ENCODE measurements at regions not wholly inside any gene's neighbourhood (a gene's known extent, or its start where the extent isn't known, plus 50 kb on each side); places are given as distances from the start of the nearest gene placed in this dataset.

- no peak for DNase-seq
Measured at GRCh38 chr4:34138385-34138784, 2105.9 kb downstream of the ARAP2 start.

GRCh38 chr4:34139346-34139745, 2105.0 kb downstream of the ARAP2 start:
- DNase-seq, result no peak

GRCh38 chr4:34148322-34148908, 2095.9 kb downstream of the ARAP2 start:
- no peak for DNase-seq

DNA sequence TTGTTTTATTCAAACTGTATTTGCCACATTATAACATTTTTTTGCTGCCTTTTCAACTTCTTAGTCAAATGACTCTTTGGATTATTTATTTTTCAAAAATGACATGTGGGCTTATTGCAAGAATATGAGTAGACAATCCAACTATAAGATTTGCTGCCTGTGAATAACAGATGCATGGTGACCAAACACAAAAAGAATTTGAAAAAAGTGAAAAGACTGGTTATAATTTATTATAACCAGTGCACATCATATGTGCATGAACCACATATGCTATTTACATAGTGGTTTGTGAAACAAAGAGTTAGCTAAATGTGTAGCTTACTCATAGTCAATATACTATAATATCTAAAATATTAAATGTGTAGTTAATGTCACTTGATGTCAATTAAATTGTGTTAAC, 2086.8 kb downstream of the ARAP2 start:
- DNase-seq, result no peak

GRCh38 chr4:34158878-34159277, 2085.4 kb downstream of the ARAP2 start:
- DNase-seq, result no peak

DNA sequence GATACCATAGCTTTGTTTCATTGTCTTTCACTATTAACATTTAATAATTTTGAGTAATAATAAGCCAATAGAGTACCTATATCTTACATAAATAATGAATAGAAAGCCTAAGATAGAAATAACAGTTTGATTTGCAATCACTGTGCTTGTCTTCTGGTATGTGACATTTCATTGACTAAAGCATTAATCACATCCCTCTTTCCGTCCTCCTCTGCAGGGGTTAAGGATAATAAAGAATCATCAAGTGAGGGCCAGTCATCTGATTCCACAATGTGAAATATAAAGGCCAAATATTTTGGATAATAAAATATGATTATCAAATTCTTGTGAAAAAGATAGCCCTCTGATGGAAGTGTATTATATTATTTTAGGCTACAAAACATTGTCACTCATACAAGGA, 2073.4 kb downstream of the ARAP2 start:
- DNase-seq, result no peak

DNA sequence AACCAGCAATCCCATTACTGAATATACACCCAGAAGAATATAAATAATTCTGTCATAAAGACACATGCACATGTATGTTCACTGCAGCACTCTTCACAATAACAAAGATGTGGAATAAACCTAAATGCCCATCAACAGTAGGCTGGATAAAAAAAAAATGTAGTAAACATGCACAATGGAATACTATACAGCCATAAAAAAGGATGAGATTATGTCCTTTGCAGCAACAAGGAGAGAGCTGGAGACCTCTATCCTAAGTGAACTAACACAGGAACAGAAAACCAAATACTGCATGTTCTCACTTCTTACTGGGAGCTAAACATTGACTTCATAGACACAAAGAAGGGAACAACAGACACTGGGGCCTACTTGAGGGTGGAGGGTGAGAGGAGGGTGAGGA, 2067.7 kb downstream of the ARAP2 start:
- no peak for DNase-seq

DNA sequence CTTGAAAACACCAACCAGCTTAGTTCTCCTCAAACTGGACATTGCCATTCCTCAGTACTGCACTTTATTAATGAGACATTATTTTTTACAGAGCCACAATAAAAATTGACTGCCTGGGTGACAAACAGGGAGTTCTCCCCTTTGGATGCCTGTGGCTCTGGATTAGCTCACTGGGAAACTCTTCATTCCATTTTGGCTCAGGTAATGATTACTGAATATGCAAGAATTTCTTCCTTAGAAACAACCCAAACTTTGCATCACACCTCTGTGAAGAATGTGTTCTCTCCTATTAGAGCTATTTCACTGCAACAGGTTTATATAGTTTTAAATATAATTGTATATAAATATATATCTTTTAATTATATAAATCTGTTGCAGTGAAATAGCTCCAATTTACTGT, 2065.8 kb downstream of the ARAP2 start:
- no peak for DNase-seq

- DNase-seq, result no peak
Measured at GRCh38 chr4:34181311-34181841, 2062.9 kb downstream of the ARAP2 start.

- no peak for DNase-seq
Measured at GRCh38 chr4:34181891-34182290, 2062.4 kb downstream of the ARAP2 start.

- no peak for DNase-seq
Measured at GRCh38 chr4:34182306-34182705, 2062.0 kb downstream of the ARAP2 start.

GRCh38 chr4:34183926-34184325, 2060.4 kb downstream of the ARAP2 start:
- no peak for DNase-seq

GRCh38 chr4:34187056-34187455, 2057.3 kb downstream of the ARAP2 start:
- no peak for DNase-seq

DNA sequence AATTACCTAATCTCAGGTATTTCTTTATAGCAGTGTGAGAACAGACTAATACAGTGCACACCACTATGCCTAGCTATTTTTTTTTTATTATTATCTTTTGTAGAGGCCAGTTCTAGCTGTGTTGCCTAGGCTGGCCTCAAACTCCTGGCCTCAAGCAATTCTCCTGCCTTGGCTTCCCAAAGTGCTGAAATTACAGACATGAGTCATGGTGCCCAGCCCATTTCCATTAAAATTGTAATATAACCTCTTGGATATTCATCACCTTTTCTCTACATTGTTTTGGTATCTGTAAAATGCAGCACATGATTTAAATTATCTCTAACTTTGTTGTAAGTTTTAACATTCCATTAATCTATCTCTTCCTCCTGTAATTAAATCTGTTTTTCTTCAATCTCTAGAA, 2052.9 kb downstream of the ARAP2 start:
- no peak for DNase-seq

GRCh38 chr4:34193451-34194154, 2050.7 kb downstream of the ARAP2 start:
- no peak for DNase-seq

GRCh38 chr4:34194585-34194984, 2049.7 kb downstream of the ARAP2 start:
- DNase-seq, result no peak

- no peak for DNase-seq
Measured at GRCh38 chr4:34196375-34196774, 2047.9 kb downstream of the ARAP2 start.

DNA sequence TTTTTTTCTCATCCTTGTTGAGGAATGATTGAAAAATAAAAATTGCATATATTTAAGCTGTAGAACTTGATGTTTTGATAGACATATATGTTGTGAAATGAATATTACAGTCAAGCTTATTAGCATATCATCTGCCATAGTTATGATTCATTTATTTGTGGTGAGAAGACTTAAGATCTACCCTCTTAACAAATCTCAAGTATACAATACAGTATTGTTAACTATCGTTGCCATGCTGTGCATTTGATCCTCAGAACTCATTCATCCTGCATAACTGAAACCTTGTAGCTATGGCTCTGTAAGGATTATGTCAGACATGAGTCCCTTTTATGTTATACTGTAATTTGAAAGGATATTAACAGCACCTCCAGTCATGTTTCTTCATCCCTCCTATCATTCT, 2045.3 kb downstream of the ARAP2 start:
- DNase-seq, result no peak

- DNase-seq, result no peak
Measured at GRCh38 chr4:34200535-34200934, 2043.8 kb downstream of the ARAP2 start.

DNA sequence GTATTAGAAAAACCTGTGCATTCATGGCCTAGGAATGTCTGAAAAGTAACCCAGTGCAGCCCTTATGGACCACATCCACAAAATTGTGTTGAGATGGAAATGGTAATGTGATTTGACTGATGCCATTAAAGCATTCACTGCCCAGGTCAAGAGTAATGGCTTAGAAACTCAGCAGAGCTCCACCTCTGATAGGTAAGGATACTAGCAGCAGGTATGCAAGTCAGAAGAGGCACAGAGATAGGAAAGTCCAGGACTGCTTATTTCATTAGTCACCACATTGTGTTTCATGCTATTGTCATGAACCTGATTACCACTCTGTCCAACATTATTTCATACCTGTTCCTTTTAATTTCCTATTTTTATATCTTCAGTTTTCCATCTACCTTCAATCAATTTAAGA, 2042.2 kb downstream of the ARAP2 start:
- no peak for DNase-seq

DNA sequence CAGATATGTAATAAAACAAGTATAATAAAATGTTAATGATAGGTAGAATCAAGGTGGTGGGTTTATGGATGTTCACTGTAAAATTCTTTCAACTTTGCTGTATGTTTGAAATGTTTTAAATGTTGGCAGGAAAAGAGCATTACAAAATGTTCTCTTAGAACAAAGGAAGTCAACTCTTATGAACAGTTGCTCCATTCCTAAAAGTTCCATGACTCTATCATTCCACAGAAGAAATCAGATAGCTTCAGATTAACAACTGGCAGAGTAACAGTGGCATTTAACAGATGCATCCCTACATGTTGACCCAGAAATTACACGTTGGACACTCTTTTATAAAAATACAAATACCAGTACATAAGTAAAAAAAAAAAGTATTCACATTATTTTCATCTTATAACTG, 2023.7 kb downstream of the ARAP2 start:
- no peak for DNase-seq

- no peak for DNase-seq
Measured at GRCh38 chr4:34221986-34222385, 2022.3 kb downstream of the ARAP2 start.

- DNase-seq, result no peak
Measured at GRCh38 chr4:34236118-34236517, 2008.2 kb downstream of the ARAP2 start.

- DNase-seq, result no peak
Measured at GRCh38 chr4:34245276-34245675, 1999.0 kb downstream of the ARAP2 start.

Data from right kidney (tissue), 1 donor.